A549 (cell line): ENCODE measurements at regions not wholly inside any gene's neighbourhood (a gene's known extent, or its start where the extent isn't known, plus 50 kb on each side); places are given as distances from the start of the nearest gene placed in this dataset.

Experiments used
- ATAC-seq, 2 experiments: fragments of 200-7000 bp in 1 of 2; fragments of >200 bp in 1 of 2; cut with Nextera tagmentation in 1 of 2; cut with Tn5 transposase in 1 of 2; 3 replicates each; pipeline versions ENCODE4 v1.8.0 to v1.9.1; 2018 to 2020; ENCODE audit warnings: mild to moderate bottlenecking in 1 of 2, moderate library complexity in 1 of 2
- CTCF ChIA-PET: fragments of 300-600 bp; sonication (Branson Sonifier 250); formaldehyde crosslinking; extraction: SDS; loops from one replicate; lab custom pipeline; 2021; ENCODE audit warnings: antibody characterized with exemption, inconsistent platforms; lab: Yijun Ruan, JAX
- POLR2A ChIA-PET: fragments of 350-600 bp; formaldehyde crosslinking; extraction: SDS; loops from one replicate; lab custom pipeline; 2021; ENCODE audit warnings: antibody characterized with exemption, inconsistent platforms; lab: Yijun Ruan, JAX
- DNase-seq, 2 experiments: peaks; one replicate each; pipeline versions ENCODE4 v3.0.0 to v3.0.0-alpha.2; 2011 to 2016; ENCODE audit warnings: low read depth in 1 of 2, low spot score in 1 of 2
- FAIRE-seq: peaks from 2 replicates; lab custom pipeline; 2011; peaks lifted over from hg19 to GRCh38; lab: Jason Lieb, UNC
- H3K27ac ChIP-seq, 2 experiments: fragments of >200 bp; sonication (Bioruptor Twin); formaldehyde crosslinking; 3 replicates each; pipeline ENCODE4 v1.5.1; 2016 to 2017
- H3K4me1 ChIP-seq: fragments of >200 bp; sonication (Bioruptor Twin); formaldehyde crosslinking; 3 replicates; pipeline ENCODE4 v1.6.1; 2016
- H3K4me2 ChIP-seq: fragments of >200 bp; sonication (Bioruptor Twin); formaldehyde crosslinking; 3 replicates; pipeline ENCODE4 v1.6.1; 2016
- H3K4me3 ChIP-seq: fragments of >200 bp; sonication (Bioruptor Twin); formaldehyde crosslinking; 3 replicates; pipeline ENCODE4 v1.5.1; 2016
- H3K9me3 ChIP-seq: fragments of >200 bp; sonication (Bioruptor Twin); formaldehyde crosslinking; 3 replicates; pipeline ENCODE4 v1.6.1; 2016
- CEBPB ChIP-seq, 2 experiments: fragments of >200 bp in 1 of 2; sonication (Bioruptor Twin) in 1 of 2; formaldehyde crosslinking in 1 of 2; IDR thresholded peaks; 2 replicates each; pipeline ENCODE4 v1.6.1; 2012 to 2016
- EP300 ChIP-seq, 2 experiments: fragments of >200 bp; sonication (Bioruptor Twin); formaldehyde crosslinking; IDR thresholded peaks; 2 replicates in 1 of 2; 3 replicates in 1 of 2; pipeline ENCODE4 v1.6.1; 2016 to 2017
- GATA3 ChIP-seq: IDR thresholded peaks from 2 replicates; pipeline ENCODE4 v1.6.1; 2012; ENCODE audit warnings: borderline replicate concordance
- HDAC2 ChIP-seq: fragments of 200-600 bp; sonication (generic); IDR thresholded peaks from 2 replicates; pipeline ENCODE4 v1.6.1; 2016
- HEYL ChIP-seq: fragments of 250-450 bp; sonication (Bioruptor Pico); IDR thresholded peaks from 2 replicates; pipeline ENCODE4 v1.8.0; 2021; ENCODE audit warnings: mild to moderate bottlenecking, moderate library complexity
- HOXA7 ChIP-seq: fragments of 250-450 bp; sonication (Bioruptor Pico); IDR thresholded peaks from 2 replicates; pipeline ENCODE4 v1.5.0; 2020; ENCODE audit warnings: mild to moderate bottlenecking, moderate library complexity
- HOXB5 ChIP-seq: fragments of 250-450 bp; sonication (Bioruptor Pico); IDR thresholded peaks from 2 replicates; pipeline ENCODE4 v1.5.0; 2020; ENCODE audit warnings: mild to moderate bottlenecking, moderate library complexity
- JUN ChIP-seq, 2 experiments: fragments of >200 bp; sonication (Bioruptor Twin); formaldehyde crosslinking; IDR thresholded peaks; 2 replicates in 1 of 2; 3 replicates in 1 of 2; pipeline ENCODE4 v1.6.1; 2016 to 2017
- KDM1A ChIP-seq: fragments of 200-600 bp; sonication (generic); IDR thresholded peaks from 2 replicates; pipeline ENCODE4 v1.6.1; 2016; ENCODE audit warnings: low read depth, mild to moderate bottlenecking
- KDM5A ChIP-seq: fragments of 200-600 bp; sonication (generic); IDR thresholded peaks from 2 replicates; pipeline ENCODE4 v1.6.1; 2016; ENCODE audit warnings: antibody characterized with exemption, mild to moderate bottlenecking
- MAFK ChIP-seq: fragments of 450-650 bp; IDR thresholded peaks from 2 replicates; pipeline ENCODE4 v1.6.1; 2014; ENCODE audit not compliant: partially characterized antibody
- NPAS2 ChIP-seq: fragments of 250-450 bp; sonication (Bioruptor Pico); IDR thresholded peaks from 2 replicates; pipeline ENCODE4 v1.8.0; 2022; ENCODE audit warnings: mild to moderate bottlenecking, moderate library complexity, borderline replicate concordance
- NR3C1 ChIP-seq: fragments of >200 bp; sonication (Bioruptor Twin); formaldehyde crosslinking; IDR thresholded peaks from 3 replicates; pipeline ENCODE4 v1.6.1; 2017
- POLR2A ChIP-seq: IDR thresholded peaks from 2 replicates; pipeline ENCODE4 v1.6.1; 2012; ENCODE audit warnings: mild to moderate bottlenecking, low read length
- RAD21 ChIP-seq, 2 experiments: fragments of >200 bp in 1 of 2; sonication (Bioruptor Twin) in 1 of 2; formaldehyde crosslinking in 1 of 2; IDR thresholded peaks in 1 of 2; conservative IDR thresholded peaks in 1 of 2; 2 replicates in 1 of 2; 3 replicates in 1 of 2; pipeline ENCODE4 v1.6.1; 2012 to 2018; ENCODE audit warnings: inconsistent platforms in 1 of 2
- REST ChIP-seq: fragments of 200-600 bp; sonication (generic); IDR thresholded peaks from 2 replicates; pipeline ENCODE4 v1.6.1; 2016; ENCODE audit warnings: antibody characterized with exemption, mild to moderate bottlenecking, moderate library complexity
- SMC3 ChIP-seq: fragments of >200 bp; sonication (Bioruptor Twin); formaldehyde crosslinking; IDR thresholded peaks from 3 replicates; pipeline ENCODE4 v1.6.1; 2018; ENCODE audit warnings: inconsistent platforms
- TP53 ChIP-seq: fragments of 250-450 bp; sonication (Bioruptor Pico); IDR thresholded peaks from 2 replicates; pipeline ENCODE4 v1.5.0; 2021; ENCODE audit warnings: mild to moderate bottlenecking, moderate library complexity
- ZSCAN20 ChIP-seq: fragments of 250-450 bp; sonication (Bioruptor Pico); IDR thresholded peaks from 2 replicates; pipeline ENCODE4 v1.8.0; 2022; ENCODE audit warnings: mild to moderate bottlenecking, moderate library complexity
- WGBS: methylation state at CpG from one replicate; pipeline ENCODE4 v1.1.6; 2017; ENCODE audit errors: missing lambda C conversion rate; 5-methylcytosine and 5-hydroxymethylcytosine counted together
- TF ChIP-seq, protein P1 (sequence below): IDR thresholded peaks from 2 replicates; pipeline ENCODE4 v1.6.1; 2012
- TF ChIP-seq, protein P2 (sequence below): fragments of >200 bp; sonication (Bioruptor Twin); formaldehyde crosslinking; IDR thresholded peaks from 3 replicates; pipeline ENCODE4 v1.5.1; 2016

- Histone ChIP-seq H3K4me3 (no peak overlapping the region), H3K27ac (no peak overlapping the region), H3K4me2 (no peak overlapping the region), H3K4me1 (peaks cover 11% of the 10 kb centered on the region), H3K9me3 (peaks cover 5% of the 10 kb centered on the region; the same call in 1 of the 3 replicates)
- ATAC-seq (no peak), FAIRE-seq (no peak), DNase-seq (no peak)
- TF ChIP-seq HOXB5 (CRISPR knock-in tag) (no peak), SMC3 (no peak), EP300 (IDR thresholded peaks at IDR 0.05) (no peak), NR3C1 (no peak), TP53 (CRISPR knock-in tag) (no peak), POLR2A (no peak), GATA3 (no peak), KDM5A (no peak)
- TF ChIP-seq, protein P1, sequence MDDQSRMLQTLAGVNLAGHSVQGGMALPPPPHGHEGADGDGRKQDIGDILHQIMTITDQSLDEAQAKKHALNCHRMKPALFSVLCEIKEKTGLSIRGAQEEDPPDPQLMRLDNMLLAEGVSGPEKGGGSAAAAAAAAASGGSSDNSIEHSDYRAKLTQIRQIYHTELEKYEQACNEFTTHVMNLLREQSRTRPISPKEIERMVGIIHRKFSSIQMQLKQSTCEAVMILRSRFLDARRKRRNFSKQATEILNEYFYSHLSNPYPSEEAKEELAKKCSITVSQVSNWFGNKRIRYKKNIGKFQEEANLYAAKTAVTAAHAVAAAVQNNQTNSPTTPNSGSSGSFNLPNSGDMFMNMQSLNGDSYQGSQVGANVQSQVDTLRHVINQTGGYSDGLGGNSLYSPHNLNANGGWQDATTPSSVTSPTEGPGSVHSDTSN, result no peak
- 79% methylated on average over 4 of the region's 4 CpGs for WGBS
- ChIA-PET CTCF (interaction anchor here (1.0 to 3.6 kb wide), 5 partner anchors 10 to 201 kb away, joined by 4 to 11 read pairs (median 5); partner anchors contain the start of gene FAM50B), POLR2A (no interaction called here)
These were observed 99.7 kb downstream of the FAM50B start for GRCh38 chr6:3948866-3949265.

GRCh38 chr6:3949521-3949920, 100.3 kb downstream of the FAM50B start:
- Histone ChIP-seq H3K4me3 (no peak overlapping the region), H3K27ac (no peak overlapping the region), H3K4me2 (no peak overlapping the region), H3K9me3 (peaks cover 5% of the 10 kb centered on the region; the same call in 1 of the 3 replicates), H3K4me1 (peaks cover 11% of the 10 kb centered on the region)
- TF ChIP-seq HDAC2 (no peak), EP300 (IDR thresholded peaks at IDR 0.05) (no peak), SMC3 (no peak), JUN (IDR thresholded peaks at IDR 0.05) (no peak), KDM1A (no peak), HEYL (no peak), HOXB5 (CRISPR knock-in tag) (no peak), ZSCAN20 (CRISPR knock-in tag) (no peak), RAD21 (conservative IDR thresholded peaks at IDR 0.05 in 1 of 2, IDR thresholded peaks at IDR 0.05 in 1 of 2) (no peak), KDM5A (no peak), REST (no peak), NPAS2 (no peak), CEBPB (IDR thresholded peaks at IDR 0.05) (no peak), MAFK (no peak), HOXA7 (CRISPR knock-in tag) (no peak)
- TF ChIP-seq, protein P2, sequence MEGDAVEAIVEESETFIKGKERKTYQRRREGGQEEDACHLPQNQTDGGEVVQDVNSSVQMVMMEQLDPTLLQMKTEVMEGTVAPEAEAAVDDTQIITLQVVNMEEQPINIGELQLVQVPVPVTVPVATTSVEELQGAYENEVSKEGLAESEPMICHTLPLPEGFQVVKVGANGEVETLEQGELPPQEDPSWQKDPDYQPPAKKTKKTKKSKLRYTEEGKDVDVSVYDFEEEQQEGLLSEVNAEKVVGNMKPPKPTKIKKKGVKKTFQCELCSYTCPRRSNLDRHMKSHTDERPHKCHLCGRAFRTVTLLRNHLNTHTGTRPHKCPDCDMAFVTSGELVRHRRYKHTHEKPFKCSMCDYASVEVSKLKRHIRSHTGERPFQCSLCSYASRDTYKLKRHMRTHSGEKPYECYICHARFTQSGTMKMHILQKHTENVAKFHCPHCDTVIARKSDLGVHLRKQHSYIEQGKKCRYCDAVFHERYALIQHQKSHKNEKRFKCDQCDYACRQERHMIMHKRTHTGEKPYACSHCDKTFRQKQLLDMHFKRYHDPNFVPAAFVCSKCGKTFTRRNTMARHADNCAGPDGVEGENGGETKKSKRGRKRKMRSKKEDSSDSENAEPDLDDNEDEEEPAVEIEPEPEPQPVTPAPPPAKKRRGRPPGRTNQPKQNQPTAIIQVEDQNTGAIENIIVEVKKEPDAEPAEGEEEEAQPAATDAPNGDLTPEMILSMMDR, result no peak
- ChIA-PET POLR2A (no interaction called here), CTCF (interaction anchor here (0.6 to 3.6 kb wide), 5 partner anchors 11 to 201 kb away, joined by 3 to 11 read pairs (median 5); partner anchors contain the start of gene FAM50B)
- FAIRE-seq (no peak), ATAC-seq (no peak), DNase-seq (no peak)
- 66% methylated on average over 6 of the region's 6 CpGs for WGBS
